CMK (cell line): ENCODE measurements at regions not wholly inside any gene's neighbourhood (a gene's known extent, or its start where the extent isn't known, plus 50 kb on each side); places are given as distances from the start of the nearest gene placed in this dataset.
"Not testable (repeated sequence)": the region's sequence is repeated elsewhere in the genome, so short reads cannot be mapped to it uniquely, and the experiment has no call there.

Source experiments
- DNase-seq: peaks from one replicate; pipeline ENCODE4 v3.0.0-alpha.2; 2010; ENCODE audit warnings: low read depth

- no peak for DNase-seq
These were observed 213.5 kb upstream of the NRIP1 start for GRCh38 chr21:15278279-15278678.

GRCh38 chr21:15278851-15279250 is 214.1 kb upstream of the NRIP1 start:
- no peak for DNase-seq

GRCh38 chr21:15279482-15279881 is 214.7 kb upstream of the NRIP1 start:
- DNase-seq, result no peak

GRCh38 chr21:15281714-15282113 is 216.9 kb upstream of the NRIP1 start:
- no peak for DNase-seq

- DNase-seq, result no peak
These were observed 217.9 kb upstream of the NRIP1 start for GRCh38 chr21:15282665-15283064.

- no peak for DNase-seq
These were observed 218.3 kb upstream of the NRIP1 start for GRCh38 chr21:15283138-15283537.

GRCh38 chr21:15283789-15284188 is 219.0 kb upstream of the NRIP1 start:
- no peak for DNase-seq

GRCh38 chr21:15285556-15285955 is 220.8 kb upstream of the NRIP1 start:
- no peak for DNase-seq

- DNase-seq, result no peak
These were observed 224.4 kb upstream of the NRIP1 start for GRCh38 chr21:15289246-15289645.

- DNase-seq, result no peak
These were observed 225.4 kb upstream of the NRIP1 start for GRCh38 chr21:15289896-15290841.

- no peak for DNase-seq
These were observed 226.9 kb upstream of the NRIP1 start for GRCh38 chr21:15291621-15292266.

GRCh38 chr21:15293240-15293639 is 228.4 kb upstream of the NRIP1 start:
- DNase-seq, result no peak

GRCh38 chr21:15295875-15296274 is 231.1 kb upstream of the NRIP1 start:
- no peak for DNase-seq

GRCh38 chr21:15297824-15298223 is 233.0 kb upstream of the NRIP1 start:
- DNase-seq, result no peak

GRCh38 chr21:15298306-15298705 is 233.5 kb upstream of the NRIP1 start:
- no peak for DNase-seq

- DNase-seq, result not testable (repeated sequence)
These were observed 234.0 kb upstream of the NRIP1 start for GRCh38 chr21:15298755-15299154.

GRCh38 chr21:15300131-15300530 is 235.3 kb upstream of the NRIP1 start:
- no peak for DNase-seq

- DNase-seq, result no peak
These were observed 236.2 kb upstream of the NRIP1 start for GRCh38 chr21:15301014-15301413.

GRCh38 chr21:15301736-15302135 is 236.9 kb upstream of the NRIP1 start:
- no peak for DNase-seq

- DNase-seq, result no peak
These were observed 241.5 kb upstream of the NRIP1 start for GRCh38 chr21:15306271-15306670.

GRCh38 chr21:15308333-15308732 is 243.5 kb upstream of the NRIP1 start:
- DNase-seq, result no peak

GRCh38 chr21:15309022-15309590 is 244.3 kb upstream of the NRIP1 start:
- no peak for DNase-seq

GRCh38 chr21:15309721-15310120 is 244.9 kb upstream of the NRIP1 start:
- DNase-seq, result no peak
